GM21619 (cell line): ENCODE measurements at regions not wholly inside any gene's neighbourhood (a gene's known extent, or its start where the extent isn't known, plus 50 kb on each side); places are given as distances from the start of the nearest gene placed in this dataset.

Experiments
- ATAC-seq: cut with Tn5 transposase; IDR thresholded peaks from one replicate; pipeline ENCODE4 v1.9.1; 2021; ENCODE audit not compliant: unreplicated experiment

GRCh38 chr3:127033171-127033570 lies 50.3 kb downstream of the PLXNA1 start:
- no peak for ATAC-seq

DNA sequence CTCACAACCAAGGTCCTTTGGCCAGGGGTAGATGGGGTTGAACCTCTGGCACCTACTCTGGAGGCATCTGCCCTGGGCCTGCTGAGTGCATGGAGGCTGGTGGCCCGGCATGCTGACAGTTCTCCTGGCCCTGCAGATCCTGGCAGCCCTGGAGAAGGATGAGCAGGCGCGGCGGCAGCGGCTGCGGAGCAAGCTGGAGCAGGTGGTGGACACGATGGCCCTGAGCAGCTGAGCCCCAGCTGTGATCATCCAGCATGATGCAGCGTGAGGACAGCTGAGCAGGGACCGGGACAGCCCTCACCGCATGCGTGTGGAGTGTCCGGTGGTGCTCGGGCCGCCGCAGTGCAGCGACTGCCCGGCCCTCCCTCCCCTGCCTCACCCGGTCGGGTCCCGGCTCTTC lies 50.9 kb downstream of the PLXNA1 start:
- ATAC-seq = no peak

DNA sequence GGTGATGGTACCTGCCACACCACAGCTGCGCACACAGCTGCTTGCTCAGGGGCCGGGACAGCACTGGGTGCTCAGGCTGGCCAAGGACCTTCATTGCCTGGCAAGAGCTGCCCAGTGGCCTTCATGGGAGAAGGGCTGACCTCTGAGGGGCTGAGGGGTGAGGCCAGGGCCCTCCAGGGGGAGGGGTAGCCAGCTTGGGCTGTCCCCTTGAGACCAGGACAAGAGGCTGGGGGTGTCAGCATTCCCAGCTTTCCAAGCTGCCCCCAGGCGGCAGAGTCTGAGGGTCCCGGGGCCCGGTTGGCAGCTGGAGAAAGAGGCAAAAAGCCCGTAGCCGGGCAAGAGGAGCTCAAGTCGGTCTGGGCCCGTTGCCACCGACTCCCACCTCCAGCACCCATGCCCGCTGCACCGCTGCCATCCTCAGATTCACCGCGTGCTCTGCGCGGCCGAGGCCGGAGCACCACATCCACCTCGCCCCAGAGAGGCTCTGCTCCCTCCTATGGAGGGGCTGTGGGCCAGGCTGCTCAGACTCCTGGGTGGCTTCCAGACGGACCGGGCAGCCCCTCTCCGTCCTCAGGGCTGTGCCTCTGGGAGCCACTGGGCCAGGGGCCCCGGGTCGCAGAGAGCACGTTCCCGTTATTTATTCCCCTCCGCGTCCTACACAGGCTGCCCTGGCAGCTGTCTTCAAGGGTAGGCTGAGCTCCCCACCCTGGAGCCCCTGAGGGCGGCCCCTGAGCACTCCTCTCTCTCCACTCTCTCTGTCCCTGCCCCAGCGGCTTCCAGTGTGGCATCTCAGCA lies 51.5 kb downstream of the PLXNA1 start:
- ATAC-seq = no peak

GRCh38 chr3:127034990-127035652 lies 52.2 kb downstream of the PLXNA1 start:
- ATAC-seq = no peak

DNA sequence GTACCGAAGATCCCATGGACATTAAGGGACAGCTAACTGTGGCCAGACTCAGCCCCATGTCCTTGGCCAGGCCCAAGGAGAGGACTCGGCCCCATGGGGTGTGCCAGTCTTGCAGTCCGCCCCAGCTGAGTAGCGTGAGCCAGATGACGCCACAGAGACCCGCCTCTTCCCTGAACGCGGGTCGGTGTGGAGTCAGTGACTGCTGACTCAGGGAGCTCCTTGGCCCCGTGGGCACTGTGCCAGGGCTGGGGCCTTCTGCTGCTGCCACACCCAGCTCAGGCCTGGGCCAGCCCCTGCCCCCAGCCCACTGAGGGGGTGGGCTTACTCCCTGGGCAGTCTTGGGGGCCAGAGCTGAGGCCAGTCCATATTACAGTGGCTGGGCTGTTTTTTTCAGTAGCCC lies 52.8 kb downstream of the PLXNA1 start:
- no peak for ATAC-seq

- ATAC-seq = no peak
Observed at GRCh38 chr3:127036209-127037020, 53.5 kb downstream of the PLXNA1 start.

- ATAC-seq = no peak
Observed at GRCh38 chr3:127037021-127037400, 54.1 kb downstream of the PLXNA1 start.

DNA sequence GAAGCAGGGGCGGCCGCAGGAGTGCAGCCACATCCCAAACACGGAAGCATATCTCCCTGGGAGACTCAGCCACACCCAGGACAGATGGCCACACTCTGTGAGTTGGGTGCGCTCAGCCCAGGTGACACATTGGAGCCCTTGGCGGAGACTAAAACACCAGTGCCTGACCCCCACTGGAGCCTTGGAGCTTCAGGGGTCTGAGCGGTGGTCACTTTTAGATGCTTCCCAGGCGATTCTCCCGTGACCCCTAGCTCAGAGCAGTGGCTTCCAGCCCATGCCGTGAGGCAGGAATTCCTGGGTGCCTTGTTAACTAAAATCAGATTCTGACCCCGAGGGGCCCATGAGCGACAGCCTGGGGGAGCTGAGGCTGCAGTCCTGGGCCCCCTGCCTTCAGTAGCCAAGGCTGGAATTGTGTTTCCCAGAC lies 54.5 kb downstream of the PLXNA1 start:
- ATAC-seq = no peak

GRCh38 chr3:127037971-127038446 lies 55.1 kb downstream of the PLXNA1 start:
- ATAC-seq = no peak

GRCh38 chr3:127038466-127038865 lies 55.6 kb downstream of the PLXNA1 start:
- ATAC-seq = no peak

GRCh38 chr3:127038923-127039581 lies 56.1 kb downstream of the PLXNA1 start:
- ATAC-seq = no peak

DNA sequence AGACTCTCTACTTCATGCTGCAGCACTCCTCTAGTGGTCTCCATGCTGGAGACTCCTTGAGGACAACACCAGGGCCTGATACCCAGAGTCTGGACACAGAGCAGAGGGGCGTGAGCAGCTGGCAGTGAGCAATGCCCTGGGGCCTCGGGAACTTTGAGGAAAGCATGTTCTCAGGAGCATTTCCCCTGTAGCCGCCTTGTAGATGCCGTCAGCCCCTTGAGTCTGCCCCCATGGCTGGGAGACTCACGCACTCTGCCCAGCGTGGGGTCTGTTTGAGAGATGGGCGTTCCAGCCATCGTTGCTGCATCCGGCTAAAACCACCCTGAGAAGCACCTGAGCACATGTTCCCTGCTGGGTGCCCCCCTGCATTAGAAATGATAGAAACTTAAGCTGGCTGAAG lies 56.8 kb downstream of the PLXNA1 start:
- no peak for ATAC-seq

- no peak for ATAC-seq
Observed at GRCh38 chr3:127040216-127040615, 57.3 kb downstream of the PLXNA1 start.

- no peak for ATAC-seq
Observed at GRCh38 chr3:127041264-127041820, 58.4 kb downstream of the PLXNA1 start.

DNA sequence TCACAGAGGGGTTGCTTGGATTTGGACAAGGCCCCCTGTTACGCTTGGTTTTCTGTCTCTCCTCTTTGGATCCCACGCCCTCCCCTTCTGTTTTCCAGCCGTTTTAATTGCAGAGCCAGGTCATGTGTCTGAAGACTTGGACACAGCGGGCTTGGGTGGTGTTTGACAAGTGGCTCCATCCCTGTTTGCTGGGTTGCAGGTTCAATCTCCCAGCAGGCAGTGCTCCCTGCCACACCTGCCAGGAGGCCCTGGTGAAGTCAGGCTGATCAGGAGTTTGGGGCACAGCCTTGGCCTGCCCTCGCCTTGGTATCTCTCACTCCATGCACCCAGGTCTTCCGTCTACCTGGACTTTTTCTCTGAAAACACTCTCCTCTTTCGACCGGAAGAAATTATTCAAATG lies 59.0 kb downstream of the PLXNA1 start:
- no peak for ATAC-seq

GRCh38 chr3:127042634-127043033 lies 59.7 kb downstream of the PLXNA1 start:
- no peak for ATAC-seq

DNA sequence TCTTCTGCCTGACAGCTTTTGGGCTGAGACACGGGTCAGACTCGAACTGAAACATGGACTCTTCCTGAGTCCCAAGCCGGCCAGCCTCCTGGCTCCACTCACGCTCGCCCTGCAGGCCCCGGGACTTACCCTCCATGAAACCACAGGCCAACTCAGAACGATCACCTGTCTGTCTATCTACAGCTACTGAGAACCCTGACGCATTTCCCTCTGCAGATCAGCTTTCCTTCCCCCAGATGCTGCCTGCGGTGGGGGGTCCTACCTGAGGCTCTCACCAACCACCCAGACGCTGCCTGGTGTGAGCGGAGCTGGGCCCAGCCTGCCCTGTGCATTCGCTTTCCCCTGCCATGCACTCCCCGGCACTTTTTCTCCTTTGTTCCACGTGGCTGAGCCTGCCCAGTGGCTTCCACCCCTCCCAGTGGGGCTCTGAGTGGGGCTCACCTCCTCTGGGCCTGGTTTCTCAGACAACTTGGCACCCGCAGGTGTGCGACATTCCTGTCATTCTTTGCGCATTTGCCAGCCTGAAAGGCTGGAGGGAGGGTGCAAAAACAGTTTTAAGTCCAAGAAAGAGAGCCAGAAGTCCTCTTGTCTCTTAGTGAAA lies 60.2 kb downstream of the PLXNA1 start:
- ATAC-seq = no peak

- ATAC-seq = no peak
Observed at GRCh38 chr3:127043731-127044510, 61.0 kb downstream of the PLXNA1 start.

DNA sequence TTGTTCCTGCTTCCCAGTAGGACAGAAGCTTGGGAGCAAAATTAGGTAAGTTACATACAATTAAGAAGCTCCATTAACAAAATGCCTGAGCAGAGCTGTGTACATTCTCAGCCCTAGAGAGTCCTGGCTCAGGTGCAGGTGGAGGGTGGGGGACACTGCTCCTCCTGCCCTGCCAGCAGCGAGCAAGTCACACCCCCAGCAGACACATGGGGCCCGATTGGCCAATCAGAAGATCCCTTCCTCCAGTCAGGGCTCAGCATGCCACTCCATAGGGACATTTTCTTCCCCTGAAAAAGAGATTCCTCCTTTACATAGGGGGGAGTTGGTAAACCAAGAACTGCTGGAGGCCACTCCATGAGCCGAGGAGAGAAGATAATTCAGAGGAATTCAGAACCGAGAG lies 62.1 kb downstream of the PLXNA1 start:
- no peak for ATAC-seq
